Daoy (cell line): ENCODE measurements at regions not wholly inside any gene's neighbourhood (a gene's known extent, or its start where the extent isn't known, plus 50 kb on each side); places are given as distances from the start of the nearest gene placed in this dataset.

Experiments
- DNase-seq: peaks from one replicate; pipeline ENCODE4 v3.0.0-alpha.2; 2015; ENCODE audit warnings: low read depth

DNA sequence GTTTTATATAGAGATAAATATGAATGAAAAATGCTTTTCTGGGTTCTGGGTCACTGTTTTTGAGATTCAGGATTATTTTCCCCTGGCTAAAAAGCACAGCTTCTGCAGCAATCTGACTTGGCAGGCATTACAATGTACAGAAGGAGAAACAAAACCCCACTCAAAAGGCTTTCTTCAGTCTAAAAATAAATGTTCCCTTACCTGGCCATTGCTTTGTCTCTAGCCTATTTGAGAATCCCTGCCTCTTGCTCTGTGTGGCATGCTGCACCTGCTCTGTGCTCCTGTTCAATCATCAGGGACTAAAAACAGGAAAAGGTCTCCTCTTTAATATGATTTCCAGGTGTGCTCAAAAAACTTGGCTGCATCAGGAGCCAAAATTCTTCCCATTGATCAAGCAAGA is 187.4 kb upstream of the STAC start:
- DNase-seq: no peak

DNA sequence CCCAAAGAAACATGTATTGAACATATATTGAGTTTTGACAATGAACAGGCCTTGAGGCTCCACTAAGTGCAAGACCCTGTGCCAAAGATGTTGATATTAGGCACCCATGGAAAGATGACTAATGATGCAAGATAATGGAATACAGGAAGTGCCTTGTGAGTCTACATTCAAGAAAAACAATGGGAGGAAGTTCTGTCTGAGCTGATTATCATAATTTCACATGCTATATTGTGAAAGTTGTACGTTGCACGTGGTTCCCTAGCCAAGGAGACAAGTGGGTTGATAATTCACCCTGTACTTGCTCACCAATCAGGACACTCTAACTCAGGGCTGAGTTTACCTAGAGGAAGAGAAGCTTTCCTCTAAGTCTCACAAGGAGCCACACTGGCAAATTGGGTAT is 186.9 kb upstream of the STAC start:
- no peak for DNase-seq

DNA sequence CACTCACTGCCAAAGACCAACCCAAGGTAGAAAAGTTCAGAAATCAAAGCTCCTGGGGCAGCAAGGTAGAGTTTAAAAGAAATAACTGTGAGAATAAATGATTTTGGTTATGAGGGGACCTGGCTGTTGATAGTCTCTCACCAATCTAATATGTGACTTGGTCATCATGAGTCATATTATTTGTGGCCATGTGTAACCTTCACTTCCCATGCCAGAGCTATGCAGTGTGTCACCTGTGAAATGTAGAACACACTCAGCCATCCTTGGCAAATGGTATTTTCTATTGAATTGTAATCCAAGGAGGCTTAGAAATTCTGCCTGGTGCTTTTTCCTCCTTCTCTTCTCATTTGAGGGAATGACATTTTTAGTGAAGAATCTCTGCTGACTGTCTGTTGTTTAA is 184.2 kb upstream of the STAC start:
- no peak for DNase-seq

DNA sequence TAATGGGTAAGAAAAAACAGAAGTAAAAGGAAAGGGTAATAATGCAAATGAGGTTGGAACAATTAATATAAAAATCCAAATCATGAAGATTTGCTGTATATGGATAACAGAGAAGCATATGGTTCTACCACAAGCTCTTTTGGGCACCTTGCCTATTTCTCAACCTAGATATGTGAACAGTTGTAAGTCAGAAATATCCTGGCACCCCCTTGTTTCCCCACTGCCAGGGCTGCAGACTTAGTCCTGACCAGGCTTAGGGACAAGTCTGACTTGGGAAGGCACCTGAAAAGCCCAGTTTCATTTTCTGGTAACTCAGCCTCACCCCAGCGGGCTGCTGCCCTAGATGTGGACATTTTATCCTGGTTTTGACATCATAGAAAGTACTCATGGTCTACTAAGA is 183.2 kb upstream of the STAC start:
- no peak for DNase-seq

DNA sequence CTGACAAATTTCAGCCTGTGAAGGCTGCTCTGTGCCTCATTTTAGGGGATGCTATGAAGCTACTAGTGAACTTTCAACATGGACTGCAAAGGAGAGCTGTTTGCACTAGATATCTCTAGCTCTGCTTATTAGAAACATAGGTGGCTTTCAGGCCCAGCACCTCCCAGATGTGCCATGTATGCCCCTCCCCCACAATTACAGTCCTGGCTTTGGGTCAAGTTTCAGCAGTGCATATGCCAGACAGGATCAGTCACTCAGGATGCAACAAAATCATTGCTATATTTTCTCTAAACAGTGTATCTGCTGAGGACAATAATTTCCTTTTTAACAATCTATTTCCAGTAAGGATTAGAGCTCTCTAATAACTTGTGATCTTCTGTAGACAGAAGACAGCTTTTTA is 178.8 kb upstream of the STAC start:
- DNase-seq: no peak

DNA sequence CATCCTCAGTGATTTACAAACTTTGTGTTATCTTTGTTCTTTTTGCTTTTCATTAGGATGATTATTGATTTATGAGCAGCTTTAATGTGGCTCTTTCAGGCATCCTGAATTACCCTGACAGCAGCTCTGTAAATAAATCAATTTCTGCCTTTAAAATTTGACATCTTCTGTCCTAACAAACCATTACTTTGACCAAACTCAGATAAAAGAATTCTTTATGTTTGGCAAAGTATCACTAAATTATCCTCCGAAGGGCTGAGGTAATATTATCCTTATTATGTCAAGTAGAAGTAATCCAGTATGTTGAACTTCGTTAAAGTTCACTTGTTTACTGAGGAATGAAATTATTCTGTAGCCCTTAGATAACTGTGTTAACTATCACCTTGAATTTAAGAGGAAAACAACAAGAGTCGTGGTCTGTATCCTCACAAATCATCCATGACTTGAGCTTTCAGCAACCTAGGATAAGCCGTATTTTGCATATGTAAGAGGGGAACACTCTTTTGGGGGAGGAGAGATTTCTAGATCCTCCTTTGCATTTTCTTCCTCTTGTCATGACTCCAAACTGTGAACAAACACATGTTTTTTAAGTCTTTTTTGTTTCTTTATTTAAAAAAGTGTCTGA is 173.2 kb upstream of the STAC start:
- no peak for DNase-seq

DNA sequence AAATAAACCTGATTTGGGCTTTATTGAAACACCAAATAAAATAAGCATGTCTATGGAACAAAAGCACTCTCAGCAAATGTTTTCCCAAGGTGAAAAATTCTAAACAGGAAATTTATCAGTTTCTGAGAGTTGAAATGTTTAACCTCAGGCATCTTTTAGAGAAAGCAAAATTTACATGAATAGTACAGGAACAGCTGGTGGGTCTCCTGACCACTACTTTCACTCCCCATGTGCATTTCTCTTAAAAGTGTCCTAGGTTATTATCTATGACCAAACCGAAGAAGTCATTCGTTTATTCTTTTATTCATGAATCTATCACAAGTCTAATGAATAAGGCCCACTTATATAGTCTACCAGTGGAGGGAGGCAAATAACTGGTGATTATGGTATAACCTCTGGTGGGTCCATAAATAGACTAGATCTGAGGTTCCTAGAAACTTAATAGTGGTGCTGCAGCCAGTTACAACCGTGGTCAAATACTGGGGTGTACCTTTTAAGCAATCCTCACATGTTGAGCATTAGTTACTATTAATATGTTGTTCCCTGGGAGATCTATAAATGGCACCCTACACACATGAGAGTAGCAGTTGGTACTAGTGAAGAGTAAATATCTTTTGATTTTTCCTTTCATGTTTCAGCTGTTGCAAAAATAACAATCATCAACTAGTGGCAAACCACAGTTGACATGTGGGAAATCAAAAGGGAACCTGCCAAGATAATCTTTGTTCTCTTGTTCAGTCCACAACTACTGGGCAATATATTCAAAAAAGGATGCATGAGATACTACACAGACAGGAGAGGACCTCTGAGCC is 169.3 kb upstream of the STAC start:
- no peak for DNase-seq

DNA sequence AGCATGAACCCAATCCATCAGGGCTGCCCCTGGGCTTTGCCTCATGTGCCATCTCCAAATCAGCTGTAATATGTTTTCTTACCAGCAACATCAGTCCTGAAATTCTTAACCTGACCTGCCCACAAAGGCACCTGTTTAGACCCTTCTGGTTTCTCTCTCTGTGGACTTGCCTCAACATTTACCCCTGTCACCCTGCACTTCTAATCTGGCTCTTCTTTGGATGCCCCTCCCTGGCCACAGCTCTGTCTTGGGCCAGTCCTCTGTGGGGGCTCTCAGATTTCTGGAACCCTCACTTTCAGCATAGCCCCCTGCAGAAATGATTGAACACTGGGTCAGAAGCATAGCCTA is 168.7 kb upstream of the STAC start:
- DNase-seq: no peak

DNA sequence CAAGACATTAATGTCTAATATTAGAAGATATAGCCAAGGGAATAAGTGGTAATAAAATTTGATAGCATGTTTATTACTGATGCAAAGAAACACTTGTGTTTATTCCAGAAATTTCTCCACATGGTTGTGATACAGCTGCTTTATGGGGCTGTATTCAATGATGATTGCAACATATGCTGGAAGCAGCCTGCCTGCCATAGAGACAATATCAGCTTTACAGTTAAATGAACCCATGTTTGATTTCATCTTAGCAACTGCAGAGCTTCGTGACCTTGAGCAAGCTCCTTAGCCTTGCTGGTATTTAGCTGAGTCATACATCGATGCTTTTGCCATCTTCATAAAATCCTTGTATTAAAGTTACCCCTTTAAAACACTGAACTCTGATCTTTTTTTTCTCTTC is 168.1 kb upstream of the STAC start:
- DNase-seq: no peak

DNA sequence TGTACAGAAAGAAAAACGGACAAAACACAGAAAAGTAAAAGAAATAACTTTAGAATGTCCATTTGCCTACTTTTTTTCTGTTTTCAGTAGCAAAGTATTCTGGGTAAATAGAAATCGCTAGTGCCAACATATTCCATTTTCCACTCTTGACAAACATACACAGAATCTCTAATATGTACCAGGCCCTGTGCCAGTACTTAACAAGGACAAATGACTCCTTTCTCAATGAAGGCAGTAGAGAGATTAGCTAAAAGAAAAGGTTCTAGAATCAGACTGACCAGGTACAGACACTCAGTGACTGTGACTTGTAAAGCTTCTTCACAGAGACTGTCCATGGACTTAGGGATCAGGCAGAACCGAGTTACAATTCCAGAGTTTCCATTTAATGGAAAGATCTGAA is 165.8 kb upstream of the STAC start:
- DNase-seq: no peak

DNA sequence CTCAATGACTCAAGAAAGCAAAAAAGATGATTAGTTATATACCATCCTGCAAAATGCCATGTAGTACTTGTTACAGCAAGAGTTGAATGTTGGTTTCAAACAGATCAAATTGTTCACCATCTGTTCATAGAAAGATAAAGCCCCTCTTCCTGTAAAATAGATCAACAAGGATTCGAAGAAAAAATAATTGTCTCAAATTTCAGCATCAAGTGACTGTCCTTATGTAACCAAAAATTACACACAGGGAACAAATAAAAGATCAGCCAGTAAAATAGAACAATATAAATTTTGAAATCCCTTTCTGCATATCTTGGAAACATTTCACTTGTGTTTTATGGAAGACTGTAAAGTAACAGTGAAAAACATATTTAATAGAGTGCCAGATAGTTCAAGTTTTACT is 165.1 kb upstream of the STAC start:
- DNase-seq: no peak

DNA sequence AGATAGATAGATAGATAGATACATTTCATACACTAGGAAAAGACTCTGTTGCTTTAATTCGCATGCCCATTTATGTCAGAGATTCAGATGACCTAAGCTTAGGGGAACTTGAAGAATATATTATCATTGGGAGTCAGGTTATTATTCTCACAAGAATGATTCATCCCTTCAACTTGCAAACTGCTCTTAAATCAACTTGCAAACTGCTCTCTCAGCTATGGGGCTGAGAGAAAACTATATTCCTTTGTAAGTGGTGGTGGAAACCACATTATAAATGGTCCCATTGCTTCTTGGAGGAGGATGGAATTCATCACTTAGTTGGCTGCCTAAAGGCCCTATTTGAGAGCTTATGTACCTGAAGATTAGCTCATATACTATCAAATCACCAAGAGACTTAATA is 160.9 kb upstream of the STAC start:
- DNase-seq: no peak

DNA sequence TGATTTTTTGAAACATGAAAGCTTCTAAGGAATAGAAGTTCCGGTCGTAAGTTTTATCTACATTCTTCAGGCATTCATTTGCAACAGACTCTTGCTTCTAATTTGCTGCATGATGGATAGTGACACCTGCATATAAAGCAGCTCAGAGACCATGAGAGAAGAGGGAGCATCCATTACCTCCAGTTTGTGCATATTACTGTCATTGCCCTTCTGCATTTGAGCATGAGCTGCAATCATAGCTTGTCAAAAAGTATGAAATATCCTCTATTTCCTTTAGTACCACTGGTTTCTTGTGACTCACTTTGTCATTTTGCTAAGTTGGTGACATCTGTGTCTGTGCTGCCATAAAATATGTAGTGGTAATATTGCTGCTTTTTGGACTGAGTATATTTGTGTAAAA is 160.1 kb upstream of the STAC start:
- no peak for DNase-seq

DNA sequence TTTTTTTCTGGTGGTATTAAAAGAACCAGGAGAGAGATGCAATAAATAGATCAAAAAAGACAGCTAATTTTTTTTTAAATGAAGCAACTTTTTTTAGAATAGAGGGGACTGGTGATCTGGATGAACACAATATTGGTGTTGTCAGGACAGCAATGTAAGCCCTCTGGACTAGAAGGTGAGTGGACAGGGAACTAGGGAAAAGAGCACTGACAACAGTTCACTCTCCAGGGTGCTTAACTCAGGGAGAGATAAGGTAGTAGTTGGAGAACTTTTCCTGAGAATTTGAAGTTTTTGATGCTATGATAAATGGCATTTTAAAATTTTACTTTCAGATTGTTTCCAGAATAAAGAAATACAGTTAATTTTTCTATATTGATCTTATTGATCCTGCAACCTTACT is 158.3 kb upstream of the STAC start:
- no peak for DNase-seq

DNA sequence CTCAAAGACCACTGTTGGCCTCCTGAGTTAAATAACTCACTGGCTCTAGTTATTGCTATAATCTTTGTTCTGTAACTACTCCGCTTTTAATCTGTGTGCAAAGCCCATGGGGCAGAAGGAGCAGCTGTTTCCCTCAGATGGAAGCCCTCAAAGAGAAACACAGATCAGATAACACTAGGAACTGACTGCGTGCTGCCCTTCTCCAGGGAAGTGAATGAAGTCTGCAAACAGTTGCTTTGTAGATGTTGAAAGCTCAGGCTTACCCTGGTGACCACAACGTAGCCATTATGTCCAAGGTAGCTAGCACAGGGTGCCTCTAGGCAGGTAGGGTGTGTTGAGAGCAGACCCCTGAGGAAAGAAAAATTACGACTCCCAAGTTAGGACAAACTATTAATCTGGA is 152.3 kb upstream of the STAC start:
- DNase-seq: no peak

DNA sequence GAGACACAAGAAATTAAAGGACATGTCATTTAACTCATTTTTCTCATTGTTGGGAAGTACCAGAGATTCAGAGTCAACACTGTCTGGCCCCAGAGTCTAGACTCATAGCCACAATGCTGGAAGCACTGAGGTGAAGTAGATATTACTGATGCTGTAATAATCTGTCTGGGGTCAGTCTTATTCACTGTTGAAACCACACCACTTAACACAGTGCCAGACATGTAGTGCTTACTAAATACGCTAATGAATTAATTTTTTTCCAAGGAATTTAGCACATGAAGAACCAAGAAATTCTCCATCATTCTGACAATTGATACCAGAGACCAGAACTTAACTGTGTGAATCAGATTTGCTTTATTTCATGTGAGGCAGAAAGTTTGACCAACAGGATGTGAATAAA is 150.8 kb upstream of the STAC start:
- no peak for DNase-seq

DNA sequence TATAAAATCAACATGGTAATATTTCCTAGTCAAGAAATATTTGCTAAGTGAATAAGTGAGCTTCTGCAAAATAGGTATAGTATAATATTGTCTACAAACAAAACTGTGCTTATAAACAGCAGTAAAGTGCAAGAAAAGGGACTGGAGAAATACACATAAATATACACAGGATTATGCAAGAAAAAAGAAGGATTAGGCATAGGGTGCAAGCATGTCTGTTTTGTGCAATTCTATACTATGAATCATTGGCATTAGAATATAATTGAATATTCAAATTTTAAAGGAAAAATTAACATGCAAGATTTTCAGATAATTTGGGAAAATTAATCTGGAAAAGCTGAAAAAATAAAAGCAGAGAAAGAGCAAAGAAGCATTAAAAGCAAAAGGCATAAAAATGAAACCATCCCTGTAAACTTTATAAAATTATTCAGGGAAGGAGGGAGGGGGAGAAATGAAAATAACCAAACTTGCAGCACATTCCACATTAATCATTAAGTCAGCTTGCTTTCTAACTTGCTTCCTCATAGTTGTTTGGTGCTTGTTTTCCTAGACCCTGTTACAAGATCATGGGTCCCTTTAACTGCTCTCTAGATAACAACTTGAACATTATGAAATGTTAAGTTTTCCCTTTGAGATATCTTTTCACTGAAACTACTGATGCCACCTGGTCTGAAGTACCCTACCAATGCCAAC is 147.4 kb upstream of the STAC start:
- no peak for DNase-seq

DNA sequence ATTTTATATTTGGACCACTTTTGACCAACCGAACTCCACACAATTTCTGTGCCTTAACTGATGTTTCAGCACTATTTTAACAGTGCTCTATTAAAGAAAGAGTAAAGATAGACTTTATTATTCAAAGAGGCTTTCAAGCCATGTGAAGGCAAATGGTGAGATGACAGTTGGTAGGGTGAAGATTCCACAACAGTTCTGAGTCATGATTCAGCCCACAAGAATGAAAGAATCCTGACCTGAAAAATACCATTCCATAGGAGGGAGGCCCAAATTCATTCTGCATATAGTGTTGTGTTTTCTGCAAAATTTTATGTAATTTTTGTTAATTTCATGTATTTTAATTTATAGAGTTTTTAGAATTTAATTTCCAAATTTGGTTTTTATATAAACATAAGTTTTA is 135.6 kb upstream of the STAC start:
- peak; percentile 12 for DNase-seq

DNA sequence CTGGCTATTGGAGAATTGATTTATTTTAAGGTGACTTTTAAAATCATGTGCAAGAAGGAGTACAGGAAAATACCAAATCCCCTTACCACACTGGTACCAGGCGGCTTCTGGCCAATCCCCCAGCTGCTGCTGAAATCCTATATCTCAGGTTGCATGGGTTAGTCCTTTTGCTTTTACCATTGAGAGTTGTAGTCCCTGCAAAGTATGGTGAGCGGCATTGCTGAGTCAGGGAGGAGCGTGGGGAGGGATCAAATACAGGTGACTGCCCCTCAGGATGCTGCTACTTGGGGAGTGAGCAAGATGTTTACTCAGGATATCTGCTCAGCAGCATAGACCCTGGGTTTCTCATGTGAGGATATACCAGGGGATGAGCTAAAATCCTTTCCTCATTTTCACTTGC is 131.9 kb upstream of the STAC start:
- DNase-seq: no peak

DNA sequence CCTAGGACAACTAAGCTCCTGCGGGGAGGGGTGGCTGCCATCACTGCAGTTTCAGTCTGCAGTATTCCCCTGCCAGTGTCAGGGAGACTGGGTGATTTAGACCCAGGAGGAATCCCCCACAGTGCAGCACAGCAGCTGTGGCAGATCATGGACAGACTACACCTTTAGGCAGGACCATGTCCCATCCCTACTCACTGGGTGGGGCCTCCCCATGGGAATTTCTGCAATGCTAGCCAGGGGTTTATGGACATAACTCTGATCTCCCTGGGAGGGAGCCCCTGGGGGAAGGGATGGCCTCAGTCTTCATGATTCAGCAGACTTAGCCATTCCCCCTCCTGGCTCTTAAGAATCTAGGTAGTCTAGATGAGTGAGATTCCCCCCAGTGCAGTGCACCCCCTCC is 130.1 kb upstream of the STAC start:
- no peak for DNase-seq

DNA sequence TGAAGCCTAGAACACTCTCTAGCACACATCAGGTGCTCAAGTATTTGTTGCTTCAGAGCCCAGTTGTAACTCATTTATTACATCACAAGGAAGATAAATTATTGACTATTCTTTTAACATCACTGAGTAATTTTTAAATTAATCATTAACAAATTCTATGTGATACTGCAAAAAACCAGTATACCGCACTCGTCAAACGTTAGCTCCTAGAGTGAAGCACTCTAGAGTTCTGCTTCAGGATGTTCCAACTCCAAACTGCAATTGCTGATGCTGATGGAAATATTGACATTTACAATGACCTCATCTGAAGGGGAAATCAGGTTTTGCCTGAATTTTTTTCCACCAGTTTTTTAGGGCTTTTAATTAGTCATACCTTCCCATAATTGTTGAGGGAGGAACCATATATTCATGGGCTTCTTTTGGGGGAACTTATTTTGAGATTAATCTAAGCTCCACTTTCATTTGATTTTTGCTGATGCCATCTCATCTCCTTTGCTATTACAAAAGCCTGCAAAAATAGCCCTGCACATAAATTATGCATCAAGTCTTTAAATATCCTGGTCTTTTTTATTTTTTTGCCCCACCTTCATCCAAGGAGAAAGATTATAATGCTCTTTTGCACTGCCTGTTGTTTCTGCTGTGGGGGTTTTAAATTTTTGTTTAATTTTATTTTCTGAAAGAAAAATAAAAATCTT is 123.0 kb upstream of the STAC start:
- DNase-seq: no peak

DNA sequence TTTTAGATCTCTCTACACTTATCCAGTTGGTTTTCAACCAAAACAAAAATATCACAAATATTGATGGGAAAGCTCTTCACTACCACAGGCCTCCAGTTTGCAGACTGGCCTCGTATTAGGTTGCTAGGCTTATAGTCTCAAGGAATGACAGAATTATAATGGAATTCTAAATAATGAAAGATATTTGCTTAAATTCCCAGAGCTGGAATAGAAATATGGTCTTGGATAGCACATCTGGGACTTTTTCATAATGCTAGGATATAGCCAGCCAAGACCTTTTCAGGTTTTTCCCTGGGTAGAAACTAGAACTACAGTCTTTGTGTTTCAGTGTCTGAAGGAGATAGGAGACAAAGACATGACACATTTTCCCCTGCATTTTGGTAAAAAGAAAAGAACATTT is 121.9 kb upstream of the STAC start:
- no peak for DNase-seq

DNA sequence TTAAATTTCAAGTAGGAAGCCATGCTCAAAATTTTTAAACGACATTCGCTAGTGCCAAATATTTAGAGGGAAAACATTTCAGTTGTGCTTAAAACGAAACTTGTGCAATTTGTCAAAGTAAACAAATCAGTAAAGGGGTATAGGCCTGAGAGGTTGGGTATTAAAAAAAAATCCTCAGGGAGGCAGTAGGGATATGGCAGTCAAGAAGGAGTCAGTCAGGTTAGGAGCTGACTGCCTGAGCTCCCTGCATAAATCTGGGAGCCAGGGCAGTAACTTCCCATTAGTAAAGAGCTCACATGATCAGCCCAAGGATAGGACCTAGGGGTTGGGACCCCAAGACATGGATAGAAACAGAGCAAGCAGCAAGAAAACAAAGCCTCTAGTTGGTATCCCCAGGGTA is 120.7 kb upstream of the STAC start:
- no peak for DNase-seq
